EH (cell line): ENCODE measurements at regions not wholly inside any gene's neighbourhood (a gene's known extent, or its start where the extent isn't known, plus 50 kb on each side); places are given as distances from the start of the nearest gene placed in this dataset.

ENCODE experiments used
- DNase-seq: peaks from one replicate; pipeline ENCODE4 v3.0.0-alpha.2; 2015; ENCODE audit warnings: low read depth

- no peak for DNase-seq
Measured at GRCh38 chr3:16053794-16054193, 120.7 kb upstream of the GALNT15 start.

- no peak for DNase-seq
Measured at GRCh38 chr3:16055606-16056211, 118.8 kb upstream of the GALNT15 start.

GRCh38 chr3:16056217-16056616 is 118.3 kb upstream of the GALNT15 start:
- DNase-seq, result no peak

GRCh38 chr3:16058521-16058920 is 116.0 kb upstream of the GALNT15 start:
- peak; percentile 49 for DNase-seq

- peak; percentile 46 for DNase-seq
Measured at GRCh38 chr3:16059081-16059537, 115.4 kb upstream of the GALNT15 start.

- DNase-seq, result no peak
Measured at GRCh38 chr3:16059711-16060357, 114.6 kb upstream of the GALNT15 start.

- DNase-seq, result peak; percentile 100
Measured at GRCh38 chr3:16060358-16060852, 114.1 kb upstream of the GALNT15 start.

- peak; percentile 97 for DNase-seq
Measured at GRCh38 chr3:16060945-16061344, 113.5 kb upstream of the GALNT15 start.

- DNase-seq, result peak; percentile 50
Measured at GRCh38 chr3:16061491-16061890, 113.0 kb upstream of the GALNT15 start.

- no peak for DNase-seq
Measured at GRCh38 chr3:16063603-16064002, 110.9 kb upstream of the GALNT15 start.

- peak; percentile 94 for DNase-seq
Measured at GRCh38 chr3:16064642-16065414, 109.7 kb upstream of the GALNT15 start.

GRCh38 chr3:16066545-16066944 is 107.9 kb upstream of the GALNT15 start:
- no peak for DNase-seq

GRCh38 chr3:16066975-16067374 is 107.5 kb upstream of the GALNT15 start:
- DNase-seq, result peak; percentile 100

GRCh38 chr3:16067837-16068471 is 106.5 kb upstream of the GALNT15 start:
- peak; percentile 99 for DNase-seq

GRCh38 chr3:16069149-16069922 is 105.1 kb upstream of the GALNT15 start:
- peak; percentile 93 for DNase-seq

- DNase-seq, result no peak
Measured at GRCh38 chr3:16070707-16071106, 103.8 kb upstream of the GALNT15 start.

GRCh38 chr3:16071206-16071605 is 103.3 kb upstream of the GALNT15 start:
- DNase-seq, result no peak

- peak; percentile 57 for DNase-seq
Measured at GRCh38 chr3:16072420-16073110, 101.9 kb upstream of the GALNT15 start.

GRCh38 chr3:16073203-16073602 is 101.3 kb upstream of the GALNT15 start:
- peak; percentile 61 for DNase-seq

- peak; percentile 85 for DNase-seq
Measured at GRCh38 chr3:16073990-16074671, 100.3 kb upstream of the GALNT15 start.
